ENCODE measurements at regions not wholly inside any gene's neighbourhood (a gene's known extent, or its start where the extent isn't known, plus 50 kb on each side); places are given as distances from the start of the nearest gene placed in this dataset.

DNA sequence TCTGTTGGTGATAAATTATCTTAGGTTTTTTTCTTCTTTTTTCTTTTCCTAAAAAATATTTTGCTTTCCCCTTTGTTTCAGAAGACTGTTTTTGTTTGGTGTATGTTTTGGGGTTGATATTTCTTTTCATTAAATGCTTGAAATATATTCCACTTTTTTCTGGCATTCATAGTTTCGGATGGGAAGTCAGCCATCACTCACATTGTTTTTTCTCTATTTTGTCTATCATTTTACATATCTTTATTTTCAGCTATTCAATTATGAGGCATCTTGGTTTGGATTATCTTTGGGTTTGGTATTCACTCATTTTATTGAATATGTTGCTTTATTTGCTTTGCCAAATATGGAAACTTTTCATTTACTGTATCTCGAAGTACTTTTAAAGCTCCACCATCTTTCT lies 600.5 kb upstream of the EYS start:
- no peaks in the 10 kb centered on the region for H3K4me1 Mint-ChIP-seq (ENCODE audit: low read depth)
- CTCF ChIA-PET = no interaction called here
- no peaks in the 10 kb centered on the region for H3K36me3 ChIP-seq (ENCODE audit: insufficient read depth, low read length)

GRCh38 chr6:66291905-66292304 lies 584.9 kb upstream of the EYS start:
- Histone ChIP-seq H3K27me3 (ENCODE audit: control insufficient read depth in 1 of 2, insufficient read depth in 2 of 2, low read length in 2 of 2) (no peaks in the 10 kb centered on the region), H3K27ac (ENCODE audit: low read depth in 1 of 2, low read length in 2 of 2) (no peak overlapping the region), H3K4me3 (ENCODE audit: low read length) (no peak overlapping the region), H3K9me3 (ENCODE audit: control insufficient read depth in 1 of 2, insufficient read depth in 1 of 2, low read length in 2 of 2) (no peaks in the 10 kb centered on the region), H3K4me1 (ENCODE audit: insufficient read depth, low read length) (no peaks in the 10 kb centered on the region), H3K36me3 (ENCODE audit: insufficient read depth, low read length) (no peaks in the 10 kb centered on the region)
- H3K4me1 Mint-ChIP-seq (ENCODE audit: low read depth) = no peaks in the 10 kb centered on the region
- intact Hi-C loops (cut with DNase I, micrococcal nuclease) = no loop called here
- DNase-seq (no peak), ATAC-seq (ENCODE audit: poor library complexity) (no peak)
- no peaks in the 10 kb centered on the region for H3K27me3 Mint-ChIP-seq
- peaks cover 2% of the 10 kb centered on the region for H3K9me3 Mint-ChIP-seq
- TF ChIP-seq, protein P1, sequence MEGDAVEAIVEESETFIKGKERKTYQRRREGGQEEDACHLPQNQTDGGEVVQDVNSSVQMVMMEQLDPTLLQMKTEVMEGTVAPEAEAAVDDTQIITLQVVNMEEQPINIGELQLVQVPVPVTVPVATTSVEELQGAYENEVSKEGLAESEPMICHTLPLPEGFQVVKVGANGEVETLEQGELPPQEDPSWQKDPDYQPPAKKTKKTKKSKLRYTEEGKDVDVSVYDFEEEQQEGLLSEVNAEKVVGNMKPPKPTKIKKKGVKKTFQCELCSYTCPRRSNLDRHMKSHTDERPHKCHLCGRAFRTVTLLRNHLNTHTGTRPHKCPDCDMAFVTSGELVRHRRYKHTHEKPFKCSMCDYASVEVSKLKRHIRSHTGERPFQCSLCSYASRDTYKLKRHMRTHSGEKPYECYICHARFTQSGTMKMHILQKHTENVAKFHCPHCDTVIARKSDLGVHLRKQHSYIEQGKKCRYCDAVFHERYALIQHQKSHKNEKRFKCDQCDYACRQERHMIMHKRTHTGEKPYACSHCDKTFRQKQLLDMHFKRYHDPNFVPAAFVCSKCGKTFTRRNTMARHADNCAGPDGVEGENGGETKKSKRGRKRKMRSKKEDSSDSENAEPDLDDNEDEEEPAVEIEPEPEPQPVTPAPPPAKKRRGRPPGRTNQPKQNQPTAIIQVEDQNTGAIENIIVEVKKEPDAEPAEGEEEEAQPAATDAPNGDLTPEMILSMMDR (IDR thresholded peaks at IDR 0.05) = no peak
- H3K36me3 Mint-ChIP-seq (ENCODE audit: low read depth) = no peaks in the 10 kb centered on the region
- H3K27ac Mint-ChIP-seq = no peak overlapping the region
- H3K4me3 Mint-ChIP-seq = no peak overlapping the region
- ChIA-PET POLR2A (no interaction called here), CTCF (no interaction called here)

More for the DNA sequence above, 600.5 kb upstream of the EYS start:
- H3K27me3 ChIP-seq (ENCODE audit: control insufficient read depth in 1 of 2, insufficient read depth in 2 of 2, low read length in 2 of 2) = no peaks in the 10 kb centered on the region
- POLR2A ChIA-PET = no interaction called here
- H3K9me3 Mint-ChIP-seq = peaks cover 10% of the 10 kb centered on the region
- ATAC-seq (ENCODE audit: poor library complexity) (no peak), DNase-seq (no peak)
- H3K4me1 ChIP-seq (ENCODE audit: insufficient read depth, low read length) = no peaks in the 10 kb centered on the region
- intact Hi-C loops (cut with DNase I, micrococcal nuclease) = no loop called here
- H3K4me3 Mint-ChIP-seq = no peak overlapping the region
- H3K27ac ChIP-seq (ENCODE audit: low read depth in 1 of 2, low read length in 2 of 2) = no peak overlapping the region
- peaks cover 5 to 8% of the 10 kb centered on the region in 2 experiments for H3K9me3 ChIP-seq (ENCODE audit: control insufficient read depth in 1 of 2, insufficient read depth in 1 of 2, low read length in 2 of 2)
- no peak overlapping the region for H3K4me3 ChIP-seq (ENCODE audit: low read length)
- TF ChIP-seq, protein P1 (IDR thresholded peaks at IDR 0.05) = no peak
- H3K27me3 Mint-ChIP-seq = no peaks in the 10 kb centered on the region
- no peak overlapping the region for H3K27ac Mint-ChIP-seq
- H3K36me3 Mint-ChIP-seq (ENCODE audit: low read depth) = no peaks in the 10 kb centered on the region

DNA sequence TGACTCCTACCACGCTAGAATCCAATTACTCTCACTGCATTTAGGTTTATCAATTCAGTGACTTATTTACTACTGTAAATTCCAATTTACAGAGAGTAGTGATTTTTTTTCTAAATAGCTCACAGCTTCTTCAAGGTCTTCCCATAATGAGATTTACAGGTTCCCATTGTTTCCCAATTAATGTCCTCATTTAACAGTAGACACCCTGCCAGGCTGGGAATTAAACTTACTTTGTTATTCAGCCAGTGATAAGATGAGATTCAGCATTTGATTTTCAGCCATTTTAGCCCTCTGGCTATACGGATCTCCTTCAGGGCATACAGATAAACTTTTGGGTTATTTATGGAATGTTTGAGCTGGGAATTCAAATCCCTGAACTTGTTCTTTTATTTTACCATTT lies 582.9 kb upstream of the EYS start:
- no peak overlapping the region for H3K27ac Mint-ChIP-seq

More for the DNA sequence above, 582.9 kb upstream of the EYS start:
- Histone ChIP-seq H3K4me3 (ENCODE audit: low read length) (no peak overlapping the region), H3K4me1 (ENCODE audit: insufficient read depth, low read length) (no peaks in the 10 kb centered on the region), H3K9me3 (ENCODE audit: control insufficient read depth in 1 of 2, insufficient read depth in 1 of 2, low read length in 2 of 2) (no peaks in the 10 kb centered on the region), H3K27ac (ENCODE audit: low read depth in 1 of 2, low read length in 2 of 2) (no peak overlapping the region), H3K27me3 (ENCODE audit: control insufficient read depth in 1 of 2, insufficient read depth in 2 of 2, low read length in 2 of 2) (no peaks in the 10 kb centered on the region), H3K36me3 (ENCODE audit: insufficient read depth, low read length) (no peaks in the 10 kb centered on the region)
- Mint-ChIP-seq H3K4me1 (ENCODE audit: low read depth) (no peaks in the 10 kb centered on the region), H3K36me3 (ENCODE audit: low read depth) (no peaks in the 10 kb centered on the region), H3K9me3 (peaks cover 7% of the 10 kb centered on the region), H3K4me3 (no peak overlapping the region), H3K27me3 (no peaks in the 10 kb centered on the region)
- POLR2A ChIA-PET = no interaction called here
- DNase-seq = no peak
- CTCF ChIA-PET = no interaction called here
- TF ChIP-seq, protein P1 (IDR thresholded peaks at IDR 0.05) = no peak
- ATAC-seq (ENCODE audit: poor library complexity) = no peak
- intact Hi-C loops (cut with DNase I, micrococcal nuclease) = no loop called here
